ENCODE measurements at regions not wholly inside any gene's neighbourhood (a gene's known extent, or its start where the extent isn't known, plus 50 kb on each side); places are given as distances from the start of the nearest gene placed in this dataset.

- Histone ChIP-seq H2AFZ (ENCODE audit: low read depth, low read length) (no peak overlapping the region), H3K4me3 (replicated peaks in 1 of 3; ENCODE audit: insufficient read depth in 1 of 3, low read depth in 1 of 3, low read length in 3 of 3) (no peak overlapping the region), H3K9me3 (replicated peaks; ENCODE audit: control insufficient read depth, insufficient read depth, low read length) (peaks cover 3% of the 10 kb centered on the region), H3K79me2 (ENCODE audit: control insufficient read depth, insufficient read depth, low read length) (no peaks in the 10 kb centered on the region), H4K20me1 (replicated peaks; ENCODE audit: control insufficient read depth, extremely low read depth, insufficient read depth, low read length) (no peaks in the 10 kb centered on the region), H3K9ac (replicated peaks; ENCODE audit: extremely low read depth, insufficient read depth, low read length) (no peak overlapping the region), H3K4me2 (ENCODE audit: insufficient read depth, low read length) (no peak overlapping the region), H3K27ac (ENCODE audit: insufficient read depth, low read depth, low read length) (no peak overlapping the region), H3K36me3 (ENCODE audit: control insufficient read depth in 2 of 2, extremely low read depth in 1 of 2, insufficient read depth in 2 of 2, low read length in 2 of 2) (no peaks in the 10 kb centered on the region), H3K27me3 (ENCODE audit: control insufficient read depth in 2 of 2, insufficient read depth in 2 of 2, low read length in 2 of 2) (no peaks in the 10 kb centered on the region), H3K4me1 (ENCODE audit: control insufficient read depth, extremely low read depth, insufficient read depth, low read length) (no peaks in the 10 kb centered on the region), H3K9me1 (replicated peaks; ENCODE audit: control insufficient read depth, extremely low read depth, insufficient read depth, low read length) (no peaks in the 10 kb centered on the region)
- TF ChIP-seq FOS (IDR thresholded peaks at IDR 0.05; ENCODE audit: borderline replicate concordance, insufficient read depth, low read length) (no peak), MAX (IDR thresholded peaks at IDR 0.05; ENCODE audit: insufficient read depth, insufficient read length) (no peak), JUN (IDR thresholded peaks at IDR 0.05; ENCODE audit: borderline replicate concordance, insufficient read depth, insufficient read length, low read depth) (no peak), POLR2A (IDR thresholded peaks at IDR 0.05; ENCODE audit: low read depth, low read length) (no peak), CTCF (IDR thresholded peaks at IDR 0.05; ENCODE audit: extremely low read depth in 1 of 2, insufficient read depth in 1 of 2, low read depth in 1 of 2, low read length in 2 of 2) (no peak), POLR2AphosphoS5 (IDR thresholded peaks at IDR 0.05; ENCODE audit: insufficient read depth, low read depth, low read length) (no peak)
- dilution Hi-C loops (cut with MboI; ENCODE audit: extremely low pct_ligation_motif_present, low sequenced_read_pairs), result no loop called here
- ChIA-PET POLR2A (no interaction called here), CTCF (no interaction called here)
- no TSS peak for BruUV-seq (replicated peaks)
- intact Hi-C loops (cut with micrococcal nuclease), result no loop called here
- DNase-seq (ENCODE audit: low read depth, low spot score), result no peak
- no peak for FAIRE-seq
Observed at GRCh38 chr5:8611067-8611466, 742.1 kb downstream of the MTRR start.

- Histone ChIP-seq H3K27me3 (ENCODE audit: control insufficient read depth in 2 of 2, insufficient read depth in 2 of 2, low read length in 2 of 2) (no peaks in the 10 kb centered on the region), H2AFZ (ENCODE audit: low read depth, low read length) (no peak overlapping the region), H3K9me3 (replicated peaks; ENCODE audit: control insufficient read depth, insufficient read depth, low read length) (peaks cover 3% of the 10 kb centered on the region), H4K20me1 (replicated peaks; ENCODE audit: control insufficient read depth, extremely low read depth, insufficient read depth, low read length) (no peaks in the 10 kb centered on the region), H3K4me2 (ENCODE audit: insufficient read depth, low read length) (no peak overlapping the region), H3K79me2 (ENCODE audit: control insufficient read depth, insufficient read depth, low read length) (no peaks in the 10 kb centered on the region), H3K27ac (ENCODE audit: insufficient read depth, low read depth, low read length) (no peak overlapping the region), H3K36me3 (ENCODE audit: control insufficient read depth in 2 of 2, extremely low read depth in 1 of 2, insufficient read depth in 2 of 2, low read length in 2 of 2) (no peaks in the 10 kb centered on the region), H3K4me3 (replicated peaks in 1 of 3; ENCODE audit: insufficient read depth in 1 of 3, low read depth in 1 of 3, low read length in 3 of 3) (no peak overlapping the region), H3K9ac (replicated peaks; ENCODE audit: extremely low read depth, insufficient read depth, low read length) (no peak overlapping the region), H3K9me1 (replicated peaks; ENCODE audit: control insufficient read depth, extremely low read depth, insufficient read depth, low read length) (no peaks in the 10 kb centered on the region), H3K4me1 (ENCODE audit: control insufficient read depth, extremely low read depth, insufficient read depth, low read length) (no peaks in the 10 kb centered on the region)
- dilution Hi-C loops (cut with MboI; ENCODE audit: extremely low pct_ligation_motif_present, low sequenced_read_pairs), result no loop called here
- FAIRE-seq (no peak), DNase-seq (ENCODE audit: low read depth, low spot score) (no peak)
- no TSS peak for BruUV-seq (replicated peaks)
- TF ChIP-seq MYC (IDR thresholded peaks at IDR 0.05; ENCODE audit: low read depth, low read length) (no peak), CTCF (IDR thresholded peaks at IDR 0.05; ENCODE audit: extremely low read depth in 1 of 2, insufficient read depth in 1 of 2, low read depth in 1 of 2, low read length in 2 of 2) (no peak), POLR2A (IDR thresholded peaks at IDR 0.05; ENCODE audit: low read depth, low read length) (no peak), FOS (IDR thresholded peaks at IDR 0.05; ENCODE audit: borderline replicate concordance, insufficient read depth, low read length) (no peak), GATA2 (IDR thresholded peaks at IDR 0.05; ENCODE audit: insufficient read depth, insufficient read length, low read depth, low read length) (no peak)
- intact Hi-C loops (cut with micrococcal nuclease), result no loop called here
- POLR2A ChIA-PET, result no interaction called here
- CTCF ChIA-PET, result no interaction called here
Observed at GRCh38 chr5:8613078-8613685, 744.2 kb downstream of the MTRR start.

Data from endothelial cell of umbilical vein (primary cell).